ENCODE measurements at regions not wholly inside any gene's neighbourhood (a gene's known extent, or its start where the extent isn't known, plus 50 kb on each side); places are given as distances from the start of the nearest gene placed in this dataset.

DNA sequence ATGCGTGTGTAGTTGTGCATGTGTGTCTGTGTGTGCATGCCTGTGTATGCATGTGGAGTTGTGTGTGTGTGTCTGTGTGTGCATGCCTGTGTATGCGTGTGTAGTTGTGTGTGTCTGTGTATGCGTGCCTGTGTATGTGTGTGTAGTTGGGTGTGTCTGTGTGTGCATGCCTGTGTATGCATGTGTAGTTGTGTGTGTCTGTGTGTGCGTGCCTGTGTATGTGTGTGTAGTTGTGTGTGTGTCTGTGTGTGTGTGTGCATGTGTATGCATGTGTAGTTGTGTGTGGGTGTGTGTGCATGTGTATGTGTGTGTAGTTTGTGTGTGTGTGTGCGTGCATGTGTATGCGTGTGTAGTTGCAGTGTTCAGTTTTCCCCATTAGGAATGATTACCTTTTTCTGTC is 162.0 kb downstream of the URB2 start:
- H3K4me1 Mint-ChIP-seq, result no peaks in the 10 kb centered on the region
- H3K27ac Mint-ChIP-seq, result no peak overlapping the region
- TF ChIP-seq GRHL2 (CRISPR knock-in tag; IDR thresholded peaks at IDR 0.05; ENCODE audit: insufficient replicate concordance, severe bottlenecking) (no peak), RELA (CRISPR knock-in tag; IDR thresholded peaks at IDR 0.05; ENCODE audit: borderline replicate concordance) (no peak), TEAD4 (CRISPR knock-in tag; IDR thresholded peaks at IDR 0.05) (no peak), TCF7 (CRISPR knock-in tag; IDR thresholded peaks at IDR 0.05; ENCODE audit: low read depth) (no peak), SOX15 (CRISPR knock-in tag; IDR thresholded peaks at IDR 0.05) (no peak), CREB1 (CRISPR knock-in tag; IDR thresholded peaks at IDR 0.05) (no peak), ZNF219 (CRISPR knock-in tag; IDR thresholded peaks at IDR 0.05; ENCODE audit: borderline replicate concordance) (no peak), NFYB (CRISPR knock-in tag; conservative IDR thresholded peaks at IDR 0.05; ENCODE audit: low read depth) (no peak), MXD4 (CRISPR knock-in tag; IDR thresholded peaks at IDR 0.05; ENCODE audit: borderline replicate concordance) (no peak), NFE2L1 (CRISPR knock-in tag; IDR thresholded peaks at IDR 0.05) (no peak)
- TF ChIP-seq, protein P1, sequence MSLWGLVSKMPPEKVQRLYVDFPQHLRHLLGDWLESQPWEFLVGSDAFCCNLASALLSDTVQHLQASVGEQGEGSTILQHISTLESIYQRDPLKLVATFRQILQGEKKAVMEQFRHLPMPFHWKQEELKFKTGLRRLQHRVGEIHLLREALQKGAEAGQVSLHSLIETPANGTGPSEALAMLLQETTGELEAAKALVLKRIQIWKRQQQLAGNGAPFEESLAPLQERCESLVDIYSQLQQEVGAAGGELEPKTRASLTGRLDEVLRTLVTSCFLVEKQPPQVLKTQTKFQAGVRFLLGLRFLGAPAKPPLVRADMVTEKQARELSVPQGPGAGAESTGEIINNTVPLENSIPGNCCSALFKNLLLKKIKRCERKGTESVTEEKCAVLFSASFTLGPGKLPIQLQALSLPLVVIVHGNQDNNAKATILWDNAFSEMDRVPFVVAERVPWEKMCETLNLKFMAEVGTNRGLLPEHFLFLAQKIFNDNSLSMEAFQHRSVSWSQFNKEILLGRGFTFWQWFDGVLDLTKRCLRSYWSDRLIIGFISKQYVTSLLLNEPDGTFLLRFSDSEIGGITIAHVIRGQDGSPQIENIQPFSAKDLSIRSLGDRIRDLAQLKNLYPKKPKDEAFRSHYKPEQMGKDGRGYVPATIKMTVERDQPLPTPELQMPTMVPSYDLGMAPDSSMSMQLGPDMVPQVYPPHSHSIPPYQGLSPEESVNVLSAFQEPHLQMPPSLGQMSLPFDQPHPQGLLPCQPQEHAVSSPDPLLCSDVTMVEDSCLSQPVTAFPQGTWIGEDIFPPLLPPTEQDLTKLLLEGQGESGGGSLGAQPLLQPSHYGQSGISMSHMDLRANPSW (CRISPR knock-in tag; conservative IDR thresholded peaks at IDR 0.05; ENCODE audit: low read depth), result no peak
- TF ChIP-seq, protein P2, sequence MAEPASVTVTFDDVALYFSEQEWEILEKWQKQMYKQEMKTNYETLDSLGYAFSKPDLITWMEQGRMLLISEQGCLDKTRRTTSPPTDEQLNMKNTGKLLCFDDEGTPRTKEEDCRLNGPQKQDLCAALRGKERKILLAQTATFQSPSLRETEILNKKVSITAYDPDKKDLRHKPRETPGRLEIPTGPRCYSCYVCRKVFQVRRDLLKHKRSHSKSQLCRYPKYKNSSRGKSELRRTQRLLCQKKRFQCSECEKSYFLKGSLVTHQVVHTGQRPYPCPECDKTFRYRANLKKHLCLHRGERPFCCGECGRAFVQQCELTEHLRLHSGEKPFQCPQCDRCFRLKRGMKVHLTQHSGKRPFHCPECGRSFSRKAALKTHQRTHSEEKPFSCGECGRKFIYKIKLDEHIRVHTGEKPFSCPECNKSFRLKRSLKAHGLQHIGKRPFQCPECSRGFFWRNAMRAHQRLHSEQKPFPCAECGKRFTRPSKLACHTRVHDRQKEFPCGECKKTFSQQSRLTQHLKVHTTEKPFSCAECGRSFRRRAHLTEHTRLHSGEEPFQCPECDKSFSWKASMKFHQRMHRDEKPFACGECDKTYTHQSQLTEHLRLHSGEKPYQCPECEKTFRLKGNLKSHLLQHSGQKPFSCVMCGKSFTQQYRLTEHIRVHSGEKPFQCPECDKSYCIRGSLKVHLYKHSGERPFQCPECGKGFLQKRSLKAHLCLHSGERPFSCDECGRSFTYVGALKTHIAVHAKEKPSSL (CRISPR knock-in tag; conservative IDR thresholded peaks at IDR 0.05), result no peak
- ATAC-seq (no peak), DNase-seq (ENCODE audit: low spot score) (no peak)
- peaks cover 43% of the 10 kb centered on the region for H3K36me3 Mint-ChIP-seq
- H3K9me3 Mint-ChIP-seq, result peaks cover 74% of the 10 kb centered on the region
- POLR2A ChIA-PET, result no interaction called here
- CTCF ChIA-PET, result no interaction called here
- peaks cover 10% of the 10 kb centered on the region for H3K27me3 Mint-ChIP-seq (ENCODE audit: low read depth)
- H3K4me3 Mint-ChIP-seq, result no peak overlapping the region

DNA sequence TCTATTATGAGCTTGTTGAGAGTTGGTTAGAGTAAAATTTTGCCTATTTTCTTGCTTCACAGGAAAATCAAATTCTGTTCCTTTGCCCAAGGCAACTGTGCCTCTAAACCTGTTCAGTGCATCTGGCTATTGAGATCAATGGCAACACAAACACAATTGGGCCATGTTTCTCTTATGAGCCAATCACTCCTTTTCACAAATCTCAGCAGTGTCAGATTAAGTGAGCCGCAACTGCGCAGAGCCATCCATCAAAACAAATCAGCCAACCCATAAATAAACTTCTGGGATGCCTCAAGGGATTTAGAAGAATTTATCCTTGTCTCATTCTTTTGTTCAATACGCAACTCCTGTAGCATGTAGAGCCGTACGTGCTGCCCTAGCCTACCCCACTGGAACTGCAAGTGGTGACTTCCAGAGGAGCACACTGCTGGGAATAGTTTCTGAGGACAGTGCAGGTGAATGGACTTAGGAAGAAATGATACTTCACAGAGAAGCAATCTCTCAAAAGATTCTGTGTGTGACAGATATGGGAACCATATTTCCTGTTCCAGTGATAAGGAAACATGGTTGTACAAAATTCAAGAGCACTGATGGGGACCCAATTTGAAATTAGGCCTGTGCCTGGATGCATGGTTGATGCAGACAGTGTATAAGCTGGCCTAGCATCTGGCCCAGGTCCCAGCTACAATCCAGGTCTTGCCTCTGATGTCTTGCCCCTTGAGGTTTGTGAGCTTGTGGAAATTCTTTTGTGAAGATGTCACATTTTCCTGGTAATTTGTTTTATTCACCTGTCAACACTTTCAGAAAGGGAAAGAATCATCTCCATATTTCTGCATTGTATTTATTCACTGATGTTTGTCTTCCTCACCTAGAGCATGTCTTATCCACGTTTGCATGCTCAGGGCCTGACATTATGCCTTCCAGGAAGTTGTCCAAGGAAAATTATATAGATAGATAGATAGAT is 166.2 kb downstream of the URB2 start:
- Mint-ChIP-seq H3K4me1 (no peaks in the 10 kb centered on the region), H3K4me3 (no peak overlapping the region), H3K27me3 (ENCODE audit: low read depth) (peaks cover 2% of the 10 kb centered on the region; the same call in 1 of the 2 replicates), H3K36me3 (peaks cover 19% of the 10 kb centered on the region), H3K9me3 (peaks cover 38% of the 10 kb centered on the region), H3K27ac (no peak overlapping the region)
- DNase-seq (ENCODE audit: low spot score), result no peak
- POLR2A ChIA-PET, result no interaction called here
- CTCF ChIA-PET, result no interaction called here
- ATAC-seq, result no peak
- TF ChIP-seq ZNF671 (CRISPR knock-in tag; IDR thresholded peaks at IDR 0.05) (no peak), ZBTB21 (CRISPR knock-in tag; IDR thresholded peaks at IDR 0.05; ENCODE audit: borderline replicate concordance) (no peak), ZNF317 (CRISPR knock-in tag; IDR thresholded peaks at IDR 0.05; ENCODE audit: borderline replicate concordance, low read depth) (no peak), CTCF (IDR thresholded peaks at IDR 0.05) (no peak), SMAD4 (CRISPR knock-in tag; IDR thresholded peaks at IDR 0.05) (no peak), ETV6 (CRISPR knock-in tag; IDR thresholded peaks at IDR 0.05) (no peak), ZNF416 (CRISPR knock-in tag; IDR thresholded peaks at IDR 0.05) (no peak), FOXJ3 (CRISPR knock-in tag; IDR thresholded peaks at IDR 0.05; ENCODE audit: borderline replicate concordance) (no peak), NFYB (CRISPR knock-in tag; conservative IDR thresholded peaks at IDR 0.05; ENCODE audit: low read depth) (no peak), PRRX2 (CRISPR knock-in tag; IDR thresholded peaks at IDR 0.05) (no peak), TEAD4 (CRISPR knock-in tag; IDR thresholded peaks at IDR 0.05) (no peak)
- TF ChIP-seq, protein P3, sequence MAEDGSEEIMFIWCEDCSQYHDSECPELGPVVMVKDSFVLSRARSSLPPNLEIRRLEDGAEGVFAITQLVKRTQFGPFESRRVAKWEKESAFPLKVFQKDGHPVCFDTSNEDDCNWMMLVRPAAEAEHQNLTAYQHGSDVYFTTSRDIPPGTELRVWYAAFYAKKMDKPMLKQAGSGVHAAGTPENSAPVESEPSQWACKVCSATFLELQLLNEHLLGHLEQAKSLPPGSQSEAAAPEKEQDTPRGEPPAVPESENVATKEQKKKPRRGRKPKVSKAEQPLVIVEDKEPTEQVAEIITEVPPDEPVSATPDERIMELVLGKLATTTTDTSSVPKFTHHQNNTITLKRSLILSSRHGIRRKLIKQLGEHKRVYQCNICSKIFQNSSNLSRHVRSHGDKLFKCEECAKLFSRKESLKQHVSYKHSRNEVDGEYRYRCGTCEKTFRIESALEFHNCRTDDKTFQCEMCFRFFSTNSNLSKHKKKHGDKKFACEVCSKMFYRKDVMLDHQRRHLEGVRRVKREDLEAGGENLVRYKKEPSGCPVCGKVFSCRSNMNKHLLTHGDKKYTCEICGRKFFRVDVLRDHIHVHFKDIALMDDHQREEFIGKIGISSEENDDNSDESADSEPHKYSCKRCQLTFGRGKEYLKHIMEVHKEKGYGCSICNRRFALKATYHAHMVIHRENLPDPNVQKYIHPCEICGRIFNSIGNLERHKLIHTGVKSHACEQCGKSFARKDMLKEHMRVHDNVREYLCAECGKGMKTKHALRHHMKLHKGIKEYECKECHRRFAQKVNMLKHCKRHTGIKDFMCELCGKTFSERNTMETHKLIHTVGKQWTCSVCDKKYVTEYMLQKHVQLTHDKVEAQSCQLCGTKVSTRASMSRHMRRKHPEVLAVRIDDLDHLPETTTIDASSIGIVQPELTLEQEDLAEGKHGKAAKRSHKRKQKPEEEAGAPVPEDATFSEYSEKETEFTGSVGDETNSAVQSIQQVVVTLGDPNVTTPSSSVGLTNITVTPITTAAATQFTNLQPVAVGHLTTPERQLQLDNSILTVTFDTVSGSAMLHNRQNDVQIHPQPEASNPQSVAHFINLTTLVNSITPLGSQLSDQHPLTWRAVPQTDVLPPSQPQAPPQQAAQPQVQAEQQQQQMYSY (CRISPR knock-in tag; IDR thresholded peaks at IDR 0.05), result no peak
- TF ChIP-seq, protein P4, sequence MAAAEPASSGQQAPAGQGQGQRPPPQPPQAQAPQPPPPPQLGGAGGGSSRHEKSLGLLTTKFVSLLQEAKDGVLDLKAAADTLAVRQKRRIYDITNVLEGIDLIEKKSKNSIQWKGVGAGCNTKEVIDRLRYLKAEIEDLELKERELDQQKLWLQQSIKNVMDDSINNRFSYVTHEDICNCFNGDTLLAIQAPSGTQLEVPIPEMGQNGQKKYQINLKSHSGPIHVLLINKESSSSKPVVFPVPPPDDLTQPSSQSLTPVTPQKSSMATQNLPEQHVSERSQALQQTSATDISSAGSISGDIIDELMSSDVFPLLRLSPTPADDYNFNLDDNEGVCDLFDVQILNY (CRISPR knock-in tag; IDR thresholded peaks at IDR 0.05), result no peak
